Urothelium cell line (cell line): ENCODE measurements at regions not wholly inside any gene's neighbourhood (a gene's known extent, or its start where the extent isn't known, plus 50 kb on each side); places are given as distances from the start of the nearest gene placed in this dataset.
A peak's percentile ranks its signal among the peaks of the same experiment; 100 is the strongest.

Source experiments
- DNase-seq: peaks from one replicate; pipeline ENCODE4 v3.0.0; 2011; ENCODE audit warnings: low spot score, mixed read lengths
- FAIRE-seq: peaks from 2 replicates; lab custom pipeline; 2011; peaks lifted over from hg19 to GRCh38; lab: Jason Lieb, UNC

DNA sequence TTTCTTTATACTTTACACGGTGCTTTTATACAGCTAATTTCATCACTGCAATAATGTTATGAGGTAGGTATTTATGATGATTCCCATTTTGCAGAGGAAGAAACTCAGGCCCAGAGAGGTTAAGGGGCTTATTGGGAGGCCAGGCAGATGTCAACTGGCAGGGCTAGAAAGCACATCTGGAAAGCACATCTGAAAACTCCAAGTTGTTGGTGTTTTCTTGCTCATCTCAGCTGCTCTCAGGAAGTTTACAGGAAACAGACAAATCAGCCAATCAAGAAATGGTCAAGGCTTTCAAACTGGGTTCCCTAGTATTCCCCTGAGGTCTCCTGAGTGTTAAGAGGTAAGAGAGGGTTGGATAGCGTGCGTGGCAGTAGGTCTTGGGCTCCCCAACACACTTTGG, 124.1 kb upstream of the MED13L start:
- FAIRE-seq (no peak), DNase-seq (no peak)

GRCh38 chr12:116402163-116402939, 124.9 kb upstream of the MED13L start:
- no peak for DNase-seq
- peak; percentile 30 for FAIRE-seq

GRCh38 chr12:116403546-116403945, 126.1 kb upstream of the MED13L start:
- FAIRE-seq, result no peak

DNA sequence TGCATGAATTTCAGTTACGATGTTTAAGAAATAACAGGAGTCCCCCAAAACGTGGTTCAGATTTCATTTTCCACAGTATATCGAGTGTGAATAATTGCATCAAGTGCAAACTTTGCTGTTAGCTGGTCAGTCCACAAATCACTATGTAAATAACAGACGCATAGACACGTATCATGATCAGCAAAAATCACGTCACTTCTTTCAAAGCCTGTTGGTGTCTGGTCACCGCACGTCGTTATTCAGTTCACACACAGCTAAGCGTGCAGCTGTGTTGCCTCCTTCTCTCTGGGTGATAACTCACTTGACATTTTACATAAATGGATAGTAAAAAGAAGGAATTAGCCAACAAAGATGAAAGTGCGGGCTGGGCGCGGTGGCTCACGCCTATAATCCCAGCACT, 126.8 kb upstream of the MED13L start:
- FAIRE-seq (no peak), DNase-seq (no peak)

More at GRCh38 chr12:116403546-116403945, 126.1 kb upstream of the MED13L start:
- DNase-seq, result no peak

DNA sequence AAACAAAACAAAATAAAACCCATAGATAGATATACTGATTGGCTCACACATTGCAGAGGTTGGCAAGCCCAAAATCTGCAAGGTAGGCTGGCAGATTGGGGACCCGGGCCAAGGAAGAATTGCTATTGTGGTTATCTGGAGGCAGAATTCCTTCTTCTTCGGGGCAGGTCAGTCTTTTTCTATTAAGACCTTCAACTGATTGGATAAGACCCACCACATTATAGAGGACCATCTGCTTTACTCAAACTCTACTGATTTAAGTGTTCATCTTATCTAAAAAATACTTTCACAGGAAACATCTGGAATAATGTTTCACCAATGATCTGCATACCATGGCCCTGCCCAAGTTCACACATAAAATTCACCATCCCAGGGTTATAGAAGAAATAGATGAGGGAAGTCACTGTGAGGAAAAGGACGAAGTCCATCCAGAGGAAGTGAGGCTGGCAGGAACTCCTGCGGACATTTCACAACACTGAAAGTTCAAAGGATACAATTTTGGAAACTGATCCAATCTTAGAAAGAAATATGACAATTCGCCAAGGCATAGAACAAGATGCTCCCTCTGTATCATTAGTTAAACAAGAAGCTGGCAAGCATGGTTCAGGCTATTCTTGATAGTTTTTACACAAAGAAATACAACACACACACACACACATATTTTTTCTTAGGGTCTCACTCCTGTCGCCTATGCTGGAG, 127.6 kb upstream of the MED13L start:
- no peak for FAIRE-seq
- DNase-seq, result no peak

- FAIRE-seq (no peak), DNase-seq (peak; percentile 56)
Measured at GRCh38 chr12:116406529-116406928, 129.0 kb upstream of the MED13L start.

GRCh38 chr12:116408489-116409250, 131.2 kb upstream of the MED13L start:
- DNase-seq (no peak), FAIRE-seq (no peak)

DNA sequence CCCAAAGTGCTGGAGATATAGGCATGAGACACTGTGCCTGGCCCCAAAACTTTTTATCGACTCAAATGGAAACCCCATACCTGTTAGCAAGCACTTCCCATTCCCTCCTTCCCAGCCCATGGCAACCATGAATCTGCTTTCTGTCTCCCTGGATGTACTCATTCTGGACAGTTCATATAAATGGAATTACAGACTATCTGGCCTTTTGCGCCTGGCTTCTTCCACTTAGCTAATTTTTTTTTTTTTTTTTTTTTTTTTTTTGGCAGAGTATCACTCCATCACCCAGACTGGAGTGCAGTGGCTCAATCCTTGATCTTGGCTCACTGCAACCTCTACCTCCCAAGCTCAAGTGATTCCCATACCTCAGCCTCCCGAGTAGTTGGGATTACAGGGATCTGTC, 134.5 kb upstream of the MED13L start:
- DNase-seq (no peak), FAIRE-seq (no peak)

- FAIRE-seq, result no peak
- no peak for DNase-seq
Measured at GRCh38 chr12:116414891-116415290, 137.4 kb upstream of the MED13L start.

DNA sequence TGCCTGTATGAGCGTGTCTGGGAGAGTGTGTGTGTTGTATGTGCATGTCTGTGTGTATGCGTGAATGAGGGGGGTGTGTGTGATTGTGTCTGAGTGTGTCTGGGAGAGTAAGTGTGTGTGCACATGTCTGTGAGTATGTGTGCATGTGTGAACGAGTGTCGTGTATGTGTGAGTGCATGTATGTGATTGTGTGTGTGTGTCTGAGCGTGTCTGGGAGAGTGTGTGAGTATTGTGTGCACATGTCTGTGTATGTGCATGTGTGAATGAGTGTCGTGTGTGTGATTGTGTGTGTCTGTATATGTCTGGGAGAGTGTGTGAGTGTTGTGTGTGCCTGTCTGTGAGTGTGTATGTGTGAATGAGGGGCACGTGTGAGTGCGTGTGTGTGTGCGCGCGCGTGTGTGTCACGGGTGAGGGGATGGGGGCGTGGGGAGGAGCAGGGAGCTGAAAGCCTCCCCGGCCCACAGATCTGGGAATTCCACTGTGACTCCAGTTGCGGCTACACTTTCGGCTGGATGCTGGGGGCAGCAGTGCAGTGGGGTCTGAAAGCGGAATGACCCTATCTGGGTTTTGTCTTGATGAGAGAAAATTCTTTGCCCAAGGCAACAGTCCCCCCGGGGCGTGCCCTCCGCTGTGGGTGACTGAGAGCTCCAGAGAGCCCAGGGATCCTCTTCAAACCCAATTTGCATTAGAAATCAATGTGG, 138.1 kb upstream of the MED13L start:
- DNase-seq, result no peak

GRCh38 chr12:116416166-116416565, 138.7 kb upstream of the MED13L start:
- DNase-seq (no peak), FAIRE-seq (no peak)

More for the DNA sequence above, 138.1 kb upstream of the MED13L start:
- FAIRE-seq, result peak; percentile 87

GRCh38 chr12:116418551-116418950, 140.6 kb upstream of the MAP1LC3B2 start:
- DNase-seq, result no peak
- no peak for FAIRE-seq

- DNase-seq (no peak), FAIRE-seq (no peak)
Measured at GRCh38 chr12:116420227-116420880, 138.8 kb upstream of the MAP1LC3B2 start.

DNA sequence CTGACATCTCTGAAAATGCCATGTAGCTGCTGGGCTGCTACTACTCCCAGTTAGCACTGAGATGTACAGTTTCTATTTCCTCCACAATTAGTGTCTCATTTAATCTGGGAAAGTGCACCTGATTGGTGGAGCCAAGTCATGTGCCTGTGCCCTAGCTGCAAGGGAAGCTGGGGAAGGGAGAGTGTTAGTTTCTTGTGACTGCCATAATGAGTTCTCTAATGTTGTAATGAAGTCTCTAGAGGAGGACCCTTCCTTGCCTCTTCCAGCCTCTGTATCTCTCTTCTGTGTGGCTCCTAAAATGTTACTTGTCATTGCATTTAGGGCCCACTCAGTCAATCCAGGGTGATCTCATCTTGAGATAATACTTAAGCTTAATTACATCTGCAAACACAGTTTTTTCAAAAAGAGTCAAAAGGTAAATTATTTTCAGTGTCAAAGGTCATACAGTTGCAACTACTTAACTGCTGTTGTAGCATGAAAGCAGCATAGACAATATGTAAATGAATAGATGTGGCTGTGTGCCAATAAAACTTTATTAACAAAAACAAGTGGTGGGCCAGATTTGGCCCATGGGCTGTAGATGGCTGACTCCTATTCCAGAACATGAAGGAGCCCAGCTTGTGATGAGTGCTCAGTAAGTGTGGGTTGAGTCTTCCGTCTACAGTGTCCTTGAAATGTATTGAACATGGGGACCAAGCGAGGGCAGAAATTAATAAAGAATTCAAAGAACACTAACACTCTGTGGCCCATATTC, 137.2 kb upstream of the MAP1LC3B2 start:
- FAIRE-seq (no peak), DNase-seq (no peak)

- FAIRE-seq (no peak), DNase-seq (no peak)
Measured at GRCh38 chr12:116423094-116423493, 136.1 kb upstream of the MAP1LC3B2 start.

DNA sequence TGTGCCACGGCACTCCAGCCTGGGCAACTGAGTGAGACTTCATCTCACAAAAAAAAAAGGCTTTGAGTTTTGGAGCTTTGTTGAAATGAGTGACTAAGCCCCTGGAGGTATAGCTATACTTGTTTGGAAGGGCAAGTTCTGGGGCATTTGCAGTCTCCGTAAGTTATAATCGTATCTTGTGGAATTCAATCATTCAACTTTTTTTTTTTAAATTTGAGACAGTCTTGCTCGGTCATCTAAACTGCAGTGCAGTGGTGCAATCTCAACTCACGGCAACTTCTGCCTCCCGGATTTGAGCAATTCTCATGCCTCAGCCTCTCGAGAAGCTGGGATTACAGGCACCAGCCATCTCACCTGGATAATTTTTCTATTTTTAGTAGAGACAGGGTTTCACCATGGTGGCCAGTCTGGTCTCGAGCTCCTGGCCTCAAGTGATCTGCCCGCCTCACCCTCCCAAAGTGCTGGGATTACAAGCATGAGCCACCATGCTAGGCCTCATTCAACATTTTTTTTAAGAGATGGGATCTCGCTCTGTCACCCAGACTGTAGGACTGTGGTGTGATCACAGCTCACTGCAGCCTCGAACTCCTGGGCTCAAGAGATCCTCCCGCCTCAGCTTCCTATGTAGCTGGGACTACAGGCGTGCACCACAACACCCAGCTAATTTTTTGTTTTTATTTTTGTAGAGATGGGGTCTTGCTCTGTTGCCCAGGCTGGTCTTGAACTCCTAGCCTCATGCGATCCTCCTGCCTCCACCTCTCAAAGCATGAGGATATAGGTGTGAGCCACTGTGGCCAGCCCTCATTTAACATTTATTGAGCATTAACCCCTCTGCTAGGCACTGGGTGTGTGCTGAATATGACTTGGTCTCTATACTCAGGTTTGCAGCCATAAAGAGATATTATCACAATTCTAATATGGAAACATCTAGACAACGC, 133.7 kb upstream of the MAP1LC3B2 start:
- FAIRE-seq, result no peak
- no peak for DNase-seq

DNA sequence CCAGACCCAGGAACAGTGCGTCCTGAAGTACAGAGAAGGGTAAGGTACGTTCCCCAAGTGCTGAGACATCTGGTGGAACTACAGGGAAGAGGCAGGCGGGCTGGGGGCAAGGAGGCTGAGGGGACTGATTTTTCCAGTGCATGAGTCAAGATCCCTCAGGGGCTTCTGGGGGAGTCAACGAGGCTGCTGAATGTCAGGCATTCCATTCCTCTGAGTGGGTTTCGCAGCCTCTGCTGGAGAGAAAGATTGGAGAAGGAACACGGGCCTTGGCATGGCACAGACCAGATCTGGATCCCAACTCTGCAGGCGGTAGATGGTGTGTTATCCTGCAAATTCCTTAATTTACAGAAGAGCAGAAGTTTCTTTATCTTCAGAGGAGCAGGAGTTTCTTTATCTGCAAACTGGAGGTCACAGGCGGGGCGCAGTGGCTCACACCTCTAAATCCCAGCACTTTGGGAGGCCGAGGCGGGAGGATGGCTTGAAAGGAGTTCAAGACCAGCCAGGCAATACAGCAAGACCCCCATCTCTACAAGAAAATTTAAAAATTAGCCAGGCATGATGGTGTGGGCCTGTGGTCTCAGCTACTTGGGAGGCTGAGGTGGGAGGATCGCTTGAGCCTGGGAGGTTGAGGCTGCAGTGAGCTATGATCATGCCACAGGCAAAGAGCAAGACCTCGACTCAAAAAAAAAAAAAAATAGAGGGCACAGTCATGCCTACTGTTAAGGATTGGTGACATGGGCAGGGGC, 132.6 kb upstream of the MAP1LC3B2 start:
- FAIRE-seq, result no peak
- DNase-seq, result peak; percentile 94
